ENCODE measurements at regions not wholly inside any gene's neighbourhood (a gene's known extent, or its start where the extent isn't known, plus 50 kb on each side); places are given as distances from the start of the nearest gene placed in this dataset.
A peak's percentile ranks its signal among the peaks of the same experiment; 100 is the strongest.

DNA sequence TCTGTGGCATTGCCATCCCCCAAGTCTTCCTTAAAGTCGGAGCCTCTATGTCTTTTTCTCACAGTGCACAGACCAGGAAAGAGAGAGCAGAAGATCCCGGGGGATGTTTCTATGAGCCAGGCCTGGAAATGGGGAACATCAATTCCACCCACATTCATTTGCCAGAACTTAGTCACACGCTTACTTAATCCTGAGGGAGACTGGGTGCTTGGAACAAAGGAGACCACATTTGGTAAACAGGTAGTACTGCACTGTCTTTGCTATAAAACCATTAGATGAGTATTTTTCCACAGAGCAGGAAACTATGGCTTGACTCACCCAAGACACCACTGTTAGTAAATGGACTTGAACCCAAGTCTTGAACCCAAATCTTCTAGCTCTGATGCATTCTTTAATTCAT lies 60.7 kb upstream of the CTTNBP2NL start:
- H3K4me3 ChIP-seq (ENCODE audit: low read depth, low read length): no peak overlapping the region
- no peak for DNase-seq (ENCODE audit: low read depth)

DNA sequence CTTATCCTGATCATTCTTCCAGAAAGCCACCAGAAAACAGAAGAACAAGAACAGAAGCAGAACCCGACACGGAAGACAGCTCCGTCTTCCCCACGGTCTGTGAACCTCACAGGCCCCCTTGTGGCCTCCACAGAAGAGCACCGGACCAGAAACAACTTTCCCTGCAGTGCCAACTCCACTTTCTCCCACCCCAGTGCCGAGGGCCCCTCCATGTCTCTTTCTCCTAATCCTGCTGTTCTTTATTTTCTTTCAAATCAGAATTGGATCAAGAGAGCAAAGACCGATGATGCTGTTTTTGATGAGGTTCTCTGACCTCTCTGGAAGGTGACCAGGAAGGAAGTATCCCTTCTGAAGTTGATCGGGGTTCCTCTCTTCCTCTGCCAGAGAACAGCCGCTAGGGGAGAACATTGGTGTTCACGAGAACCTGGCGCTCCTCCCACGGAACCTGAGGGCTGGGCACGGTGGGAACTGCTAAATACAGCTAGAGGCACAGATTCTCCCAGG lies 58.9 kb upstream of the CTTNBP2NL start:
- DNase-seq (ENCODE audit: low read depth): no peak
- TF ChIP-seq CTCF (IDR thresholded peaks at IDR 0.05; ENCODE audit: control insufficient read depth, extremely low read depth, insufficient read depth): peak; percentile 80
- no peak overlapping the region for H3K4me3 ChIP-seq (ENCODE audit: low read depth, low read length)

More for the DNA sequence above, 60.7 kb upstream of the CTTNBP2NL start:
- TF ChIP-seq CTCF (IDR thresholded peaks at IDR 0.05; ENCODE audit: control insufficient read depth, extremely low read depth, insufficient read depth): no peak

DNA sequence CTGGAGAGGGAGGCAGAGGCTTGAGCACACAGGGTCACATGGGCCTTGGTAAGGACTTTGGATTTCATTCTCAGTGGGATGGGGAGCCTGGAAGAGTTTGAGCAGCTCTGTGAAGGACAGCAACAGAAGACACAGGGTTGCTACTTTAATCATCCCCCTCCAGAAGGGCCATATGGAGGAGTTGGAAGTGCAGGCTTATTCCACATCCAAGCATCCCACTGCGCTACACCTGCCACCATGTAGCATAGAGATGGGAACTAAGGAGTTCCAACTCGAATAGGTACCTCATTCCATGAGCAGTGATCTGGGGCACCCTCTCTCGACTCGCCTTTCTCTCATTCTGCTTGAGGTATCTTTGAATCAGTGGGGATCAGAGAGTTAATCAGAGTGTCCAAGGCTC lies 54.0 kb upstream of the CTTNBP2NL start:
- DNase-seq (ENCODE audit: low read depth): no peak
- no peak for TF ChIP-seq CTCF (IDR thresholded peaks at IDR 0.05; ENCODE audit: control insufficient read depth, extremely low read depth, insufficient read depth)
- H3K4me3 ChIP-seq (ENCODE audit: low read depth, low read length): no peak overlapping the region

- no peak for DNase-seq (ENCODE audit: low read depth)
- TF ChIP-seq CTCF (IDR thresholded peaks at IDR 0.05; ENCODE audit: control insufficient read depth, extremely low read depth, insufficient read depth): no peak
- H3K4me3 ChIP-seq (ENCODE audit: low read depth, low read length): no peak overlapping the region
Observed at GRCh38 chr1:112342558-112342957, 53.5 kb upstream of the CTTNBP2NL start.

- no peak for TF ChIP-seq CTCF (IDR thresholded peaks at IDR 0.05; ENCODE audit: control insufficient read depth, extremely low read depth, insufficient read depth)
- no peak for DNase-seq (ENCODE audit: low read depth)
- H3K4me3 ChIP-seq (ENCODE audit: low read depth, low read length): no peak overlapping the region
Observed at GRCh38 chr1:112344754-112345423, 51.1 kb upstream of the CTTNBP2NL start.

Measured in LNCaP clone FGC (cell line).